ENCODE measurements at regions not wholly inside any gene's neighbourhood (a gene's known extent, or its start where the extent isn't known, plus 50 kb on each side); places are given as distances from the start of the nearest gene placed in this dataset.

DNA sequence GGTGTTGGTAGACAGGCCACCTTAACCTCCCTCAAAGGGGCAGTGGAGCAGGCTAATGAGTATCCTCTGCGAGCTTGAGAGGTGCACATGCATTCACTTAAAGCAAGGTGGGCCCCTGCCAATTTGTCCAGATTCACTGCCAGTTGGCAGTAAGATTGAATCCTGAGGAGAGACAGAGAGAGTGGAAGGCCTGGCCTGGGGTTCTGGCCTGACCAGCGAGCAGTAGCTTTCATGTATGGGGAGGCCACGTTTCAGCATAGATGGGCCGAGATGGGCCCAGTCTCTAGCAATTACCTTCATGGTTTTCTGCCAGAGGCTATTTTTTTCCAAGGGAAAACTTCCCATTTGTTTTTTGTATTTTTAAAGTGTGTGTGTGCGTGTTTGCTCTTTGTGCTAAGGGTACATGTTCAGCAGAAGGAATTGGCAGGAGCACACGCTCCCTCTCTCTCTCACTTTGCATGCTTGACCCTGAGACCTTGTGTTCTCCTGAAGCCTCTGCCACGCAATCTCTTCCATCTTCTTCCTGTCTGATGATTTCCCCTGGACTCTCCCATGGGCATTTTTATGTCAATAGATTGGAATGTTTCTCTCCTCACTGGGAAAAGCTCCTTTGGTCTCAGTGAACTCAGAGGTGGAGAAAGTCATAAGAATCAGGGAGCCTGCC lies 215.8 kb upstream of the SFRP2 start:
- TF ChIP-seq, protein P1, sequence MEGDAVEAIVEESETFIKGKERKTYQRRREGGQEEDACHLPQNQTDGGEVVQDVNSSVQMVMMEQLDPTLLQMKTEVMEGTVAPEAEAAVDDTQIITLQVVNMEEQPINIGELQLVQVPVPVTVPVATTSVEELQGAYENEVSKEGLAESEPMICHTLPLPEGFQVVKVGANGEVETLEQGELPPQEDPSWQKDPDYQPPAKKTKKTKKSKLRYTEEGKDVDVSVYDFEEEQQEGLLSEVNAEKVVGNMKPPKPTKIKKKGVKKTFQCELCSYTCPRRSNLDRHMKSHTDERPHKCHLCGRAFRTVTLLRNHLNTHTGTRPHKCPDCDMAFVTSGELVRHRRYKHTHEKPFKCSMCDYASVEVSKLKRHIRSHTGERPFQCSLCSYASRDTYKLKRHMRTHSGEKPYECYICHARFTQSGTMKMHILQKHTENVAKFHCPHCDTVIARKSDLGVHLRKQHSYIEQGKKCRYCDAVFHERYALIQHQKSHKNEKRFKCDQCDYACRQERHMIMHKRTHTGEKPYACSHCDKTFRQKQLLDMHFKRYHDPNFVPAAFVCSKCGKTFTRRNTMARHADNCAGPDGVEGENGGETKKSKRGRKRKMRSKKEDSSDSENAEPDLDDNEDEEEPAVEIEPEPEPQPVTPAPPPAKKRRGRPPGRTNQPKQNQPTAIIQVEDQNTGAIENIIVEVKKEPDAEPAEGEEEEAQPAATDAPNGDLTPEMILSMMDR (conservative IDR thresholded peaks at IDR 0.05): no peak
- no peak for TF ChIP-seq EZH2 (IDR thresholded peaks at IDR 0.05; ENCODE audit: low read depth)
